Caco-2 (cell line): ENCODE measurements at regions not wholly inside any gene's neighbourhood (a gene's known extent, or its start where the extent isn't known, plus 50 kb on each side); places are given as distances from the start of the nearest gene placed in this dataset.

Experiments used
- BruUV-seq: library from RNA; stranded (reverse); fragments of 400-500 nt; replicated peaks from 2 replicates; lab custom pipeline; 2021; lab: Mats Ljungman, UMichigan
- CTCF ChIA-PET: fragments of 300-600 bp; sonication (Branson Sonifier 250); formaldehyde crosslinking; loops from one replicate; lab custom pipeline; 2022; ENCODE audit warnings: antibody characterized with exemption; lab: Charles Lee
- POLR2A ChIA-PET: fragments of 300-600 bp; sonication (Branson Sonifier 250); formaldehyde crosslinking; loops from one replicate; lab custom pipeline; 2022; ENCODE audit warnings: antibody characterized with exemption; lab: Charles Lee
- DNase-seq, 2 experiments: peaks; one replicate each; pipeline versions ENCODE4 v3.0.0 to v3.0.0-alpha.2; 2020 to 2022
- H3K27me3 ChIP-seq: replicated peaks from 2 replicates; pipeline ENCODE4 v1.6.0; 2011; ENCODE audit warnings: low read length; ENCODE audit not compliant: control insufficient read depth, insufficient read depth
- H3K36me3 ChIP-seq: 2 replicates; pipeline ENCODE4 v1.5.1; 2011; ENCODE audit warnings: low read length; ENCODE audit not compliant: control insufficient read depth, insufficient read depth
- H3K4me1 ChIP-seq: fragments of 250-450 bp; sonication (Bioruptor Pico); 2 replicates; pipeline ENCODE4 v1.5.1; 2020; ENCODE audit warnings: mild to moderate bottlenecking
- H3K4me3 ChIP-seq: 2 replicates; pipeline ENCODE4 v1.5.1; 2011; ENCODE audit warnings: low read depth, mild to moderate bottlenecking, control low read depth, low read length
- H3K9me3 ChIP-seq: fragments of 250-450 bp; sonication (Bioruptor Pico); 2 replicates; pipeline ENCODE4 v1.5.1; 2020; ENCODE audit warnings: mild to moderate bottlenecking, moderate library complexity
- H3K27ac Mint-ChIP-seq: one replicate; pipeline ENCODE4 v1.8.0; 2022; ENCODE audit warnings: mixed read lengths; ENCODE audit not compliant: unreplicated experiment
- H3K27me3 Mint-ChIP-seq: one replicate; pipeline ENCODE4 v1.8.0; 2022; ENCODE audit warnings: mixed read lengths; ENCODE audit not compliant: insufficient read depth, unreplicated experiment
- H3K36me3 Mint-ChIP-seq: one replicate; pipeline ENCODE4 v1.8.0; 2022; ENCODE audit warnings: mild to moderate bottlenecking, mixed read lengths; ENCODE audit not compliant: insufficient read depth, unreplicated experiment
- H3K4me1 Mint-ChIP-seq: one replicate; pipeline ENCODE4 v1.8.0; 2022; ENCODE audit warnings: low read depth, mixed read lengths; ENCODE audit not compliant: unreplicated experiment
- H3K4me3 Mint-ChIP-seq: one replicate; pipeline ENCODE4 v1.8.0; 2022; ENCODE audit warnings: mild to moderate bottlenecking, moderate library complexity, mixed read lengths; ENCODE audit not compliant: unreplicated experiment
- H3K9me3 Mint-ChIP-seq: one replicate; pipeline ENCODE4 v1.8.0; 2022; ENCODE audit warnings: mixed read lengths; ENCODE audit not compliant: unreplicated experiment
- intact Hi-C: fragments of 100-400 bp; cut with micrococcal nuclease; formaldehyde crosslinking; loops from one replicate; pipeline ENCODE4 v1.10.0; 2022; ENCODE audit not compliant: unreplicated experiment
- TF ChIP-seq, protein P1 (sequence below), 2 experiments: fragments of 200-600 bp in 1 of 2; IDR thresholded peaks; 1 replicate in 1 of 2; 2 replicates in 1 of 2; pipeline versions ENCODE4 v1.5.1 to v1.8.0; 2011 to 2022; ENCODE audit warnings: antibody characterized with exemption in 1 of 2, control low read depth in 1 of 2, inconsistent platforms in 1 of 2, low read depth in 1 of 2, low read length in 1 of 2, mild to moderate bottlenecking in 1 of 2, moderate library complexity in 1 of 2; ENCODE audit not compliant: insufficient read depth in 1 of 2, severe bottlenecking in 1 of 2, unreplicated experiment in 1 of 2

DNA sequence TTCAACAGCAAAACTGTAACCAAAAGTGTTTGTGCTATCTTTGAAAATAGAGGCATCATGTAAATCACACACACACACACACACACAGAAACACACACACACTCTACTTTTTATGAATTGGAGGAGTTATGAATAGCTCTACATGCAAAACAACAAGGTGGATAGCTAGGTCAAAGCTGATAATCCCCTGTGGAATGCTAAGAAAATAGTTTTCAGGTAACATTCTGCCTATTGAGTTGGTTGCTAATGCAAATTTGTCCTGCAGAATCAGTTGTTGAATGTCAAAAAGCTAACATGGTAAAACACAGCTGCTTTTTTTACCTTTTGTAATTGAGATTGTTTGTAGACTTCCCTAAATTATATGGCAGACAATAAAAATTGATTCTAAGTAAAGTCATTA is 1658.4 kb upstream of the RAG2 start:
- H3K9me3 Mint-ChIP-seq, result no peaks in the 10 kb centered on the region
- Histone ChIP-seq H3K4me1 (no peaks in the 10 kb centered on the region), H3K36me3 (no peaks in the 10 kb centered on the region), H3K27me3 (no peaks in the 10 kb centered on the region), H3K9me3 (no peaks in the 10 kb centered on the region), H3K4me3 (no peak overlapping the region)
- no peaks in the 10 kb centered on the region for H3K4me1 Mint-ChIP-seq
- DNase-seq, result no peak
- H3K27me3 Mint-ChIP-seq, result no peaks in the 10 kb centered on the region
- no peak overlapping the region for H3K4me3 Mint-ChIP-seq
- POLR2A ChIA-PET, result no interaction called here
- no TSS peak for BruUV-seq
- intact Hi-C loops, result no loop called here
- no peak overlapping the region for H3K27ac Mint-ChIP-seq
- TF ChIP-seq, protein P1, sequence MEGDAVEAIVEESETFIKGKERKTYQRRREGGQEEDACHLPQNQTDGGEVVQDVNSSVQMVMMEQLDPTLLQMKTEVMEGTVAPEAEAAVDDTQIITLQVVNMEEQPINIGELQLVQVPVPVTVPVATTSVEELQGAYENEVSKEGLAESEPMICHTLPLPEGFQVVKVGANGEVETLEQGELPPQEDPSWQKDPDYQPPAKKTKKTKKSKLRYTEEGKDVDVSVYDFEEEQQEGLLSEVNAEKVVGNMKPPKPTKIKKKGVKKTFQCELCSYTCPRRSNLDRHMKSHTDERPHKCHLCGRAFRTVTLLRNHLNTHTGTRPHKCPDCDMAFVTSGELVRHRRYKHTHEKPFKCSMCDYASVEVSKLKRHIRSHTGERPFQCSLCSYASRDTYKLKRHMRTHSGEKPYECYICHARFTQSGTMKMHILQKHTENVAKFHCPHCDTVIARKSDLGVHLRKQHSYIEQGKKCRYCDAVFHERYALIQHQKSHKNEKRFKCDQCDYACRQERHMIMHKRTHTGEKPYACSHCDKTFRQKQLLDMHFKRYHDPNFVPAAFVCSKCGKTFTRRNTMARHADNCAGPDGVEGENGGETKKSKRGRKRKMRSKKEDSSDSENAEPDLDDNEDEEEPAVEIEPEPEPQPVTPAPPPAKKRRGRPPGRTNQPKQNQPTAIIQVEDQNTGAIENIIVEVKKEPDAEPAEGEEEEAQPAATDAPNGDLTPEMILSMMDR (IDR thresholded peaks at IDR 0.05; ENCODE audit: insufficient read depth in 1 of 2, low read depth in 1 of 2, low read length in 1 of 2, severe bottlenecking in 1 of 2, unreplicated experiment in 1 of 2), result no peak
- H3K36me3 Mint-ChIP-seq, result no peaks in the 10 kb centered on the region
- CTCF ChIA-PET, result no interaction called here

DNA sequence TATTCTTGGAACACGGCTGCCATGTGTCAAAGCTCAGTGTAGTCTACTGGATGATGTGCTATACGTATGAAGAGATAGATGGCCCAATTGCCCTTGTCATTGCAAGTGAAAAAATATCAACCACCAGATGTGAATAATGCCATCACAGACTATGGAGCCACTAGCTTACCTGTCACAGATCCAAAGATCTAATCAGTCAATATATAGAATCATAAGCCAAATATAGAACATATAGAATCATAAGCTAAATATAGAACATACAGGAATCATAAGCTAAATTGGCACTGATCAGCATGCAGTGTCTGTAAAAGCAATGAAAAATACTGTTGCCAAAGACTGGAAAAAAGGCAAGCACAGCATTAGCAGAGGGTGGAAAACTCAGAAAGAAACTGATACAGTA is 1656.9 kb upstream of the RAG2 start:
- H3K27ac Mint-ChIP-seq, result no peak overlapping the region
- no TSS peak for BruUV-seq
- no peaks in the 10 kb centered on the region for H3K27me3 Mint-ChIP-seq
- H3K4me1 Mint-ChIP-seq, result no peaks in the 10 kb centered on the region
- no peak for DNase-seq
- H3K4me3 ChIP-seq, result no peak overlapping the region
- H3K4me3 Mint-ChIP-seq, result no peak overlapping the region
- intact Hi-C loops, result no loop called here
- H3K9me3 ChIP-seq, result no peaks in the 10 kb centered on the region
- H3K27me3 ChIP-seq, result no peaks in the 10 kb centered on the region
- TF ChIP-seq, protein P1 (IDR thresholded peaks at IDR 0.05; ENCODE audit: insufficient read depth in 1 of 2, low read depth in 1 of 2, low read length in 1 of 2, severe bottlenecking in 1 of 2, unreplicated experiment in 1 of 2), result no peak
- CTCF ChIA-PET, result no interaction called here
- POLR2A ChIA-PET, result no interaction called here
- H3K36me3 Mint-ChIP-seq, result no peaks in the 10 kb centered on the region
- H3K36me3 ChIP-seq, result no peaks in the 10 kb centered on the region
- H3K4me1 ChIP-seq, result no peaks in the 10 kb centered on the region
- no peaks in the 10 kb centered on the region for H3K9me3 Mint-ChIP-seq

GRCh38 chr11:38252620-38253019 is 1654.6 kb upstream of the RAG2 start:
- Mint-ChIP-seq H3K9me3 (peaks cover 10% of the 10 kb centered on the region), H3K4me3 (no peak overlapping the region), H3K4me1 (no peaks in the 10 kb centered on the region)

More at GRCh38 chr11:38252620-38253019, 1654.6 kb upstream of the RAG2 start:
- ChIA-PET POLR2A (no interaction called here), CTCF (no interaction called here)
- Mint-ChIP-seq H3K36me3 (no peaks in the 10 kb centered on the region), H3K27ac (no peak overlapping the region), H3K27me3 (no peaks in the 10 kb centered on the region)
- no peaks in the 10 kb centered on the region for H3K9me3 ChIP-seq
- no peak for DNase-seq
- H3K36me3 ChIP-seq, result no peaks in the 10 kb centered on the region
- H3K4me3 ChIP-seq, result no peak overlapping the region
- TF ChIP-seq, protein P1 (IDR thresholded peaks at IDR 0.05; ENCODE audit: insufficient read depth in 1 of 2, low read depth in 1 of 2, low read length in 1 of 2, severe bottlenecking in 1 of 2, unreplicated experiment in 1 of 2), result no peak
- intact Hi-C loops, result no loop called here
- no TSS peak for BruUV-seq
- no peaks in the 10 kb centered on the region for H3K4me1 ChIP-seq
- H3K27me3 ChIP-seq, result no peaks in the 10 kb centered on the region
